Heart left ventricle (tissue), 16 donors: ENCODE measurements at regions not wholly inside any gene's neighbourhood (a gene's known extent, or its start where the extent isn't known, plus 50 kb on each side); places are given as distances from the start of the nearest gene placed in this dataset.

Experiments used
- ATAC-seq, 4 donors: fragments of 200-7000 bp; cut with Tn5 transposase; one replicate each; pipeline ENCODE4 v1.9.1; 2020 to 2022; ENCODE audit warnings: moderate library complexity in 4 of 4, mild to moderate bottlenecking in 3 of 4, moderate number of reproducible peaks in 1 of 4
- DNase-seq, 5 donors: peaks; one replicate each; pipeline ENCODE4 v3.0.0-alpha.2; 2020
- H3K27ac ChIP-seq, 12 donors: fragments of 200-600 bp; sonication (generic) in 4 of 12; one replicate each; pipeline versions ENCODE4 v1.5.0 to v1.8.0; 2016 to 2022; ENCODE audit warnings: mild to moderate bottlenecking in 2 of 12
- H3K27me3 ChIP-seq, 9 donors: fragments of 200-600 bp; sonication (generic) in 2 of 9; one replicate each; pipeline versions ENCODE4 v1.5.1 to v1.8.0; 2016 to 2022; ENCODE audit warnings: mild to moderate bottlenecking in 3 of 9
- H3K36me3 ChIP-seq, 9 donors: fragments of 200-600 bp; sonication (generic) in 2 of 9; one replicate each; pipeline versions ENCODE4 v1.5.0 to v1.8.0; 2018 to 2022; ENCODE audit warnings: mild to moderate bottlenecking in 2 of 9
- H3K4me1 ChIP-seq, 12 donors: fragments of 200-600 bp; sonication (generic) in 4 of 12; one replicate each; pipeline versions ENCODE4 v1.5.0 to v1.8.0; 2016 to 2022; ENCODE audit warnings: mild to moderate bottlenecking in 3 of 12
- H3K4me3 ChIP-seq, 12 donors: fragments of 200-600 bp; sonication (generic) in 4 of 12; one replicate each; pipeline versions ENCODE4 v1.5.0 to v1.8.0; 2017 to 2022; ENCODE audit warnings: mild to moderate bottlenecking in 9 of 12, moderate library complexity in 4 of 12
- H3K9me3 ChIP-seq, 12 donors: fragments of 200-600 bp; sonication (generic) in 4 of 12; one replicate each; pipeline versions ENCODE4 v1.5.0 to v1.8.0; 2016 to 2022; ENCODE audit warnings: mild to moderate bottlenecking in 1 of 12
- CTCF ChIP-seq, 12 donors: fragments of 200-600 bp; sonication (generic) in 4 of 12; IDR thresholded peaks; one replicate each; pipeline versions ENCODE4 v1.5.0 to v1.8.0; 2018 to 2022; ENCODE audit warnings: antibody characterized with exemption in 12 of 12, mild to moderate bottlenecking in 5 of 12
- POLR2A ChIP-seq, 2 donors: fragments of 450-650 bp; IDR thresholded peaks; one replicate each; pipeline ENCODE4 v1.6.1; 2017; ENCODE audit warnings: antibody characterized with exemption in 2 of 2, mild to moderate bottlenecking in 2 of 2, moderate library complexity in 2 of 2
- WGBS, 4 donors: extraction: QIAGEN DNeasy Blood & Tissue Kit in 2 of 4; methylation state at CpG; one replicate each; pipeline versions ENCODE4 v1.1.5 to v1.1.7; 2013 to 2018; 5-methylcytosine and 5-hydroxymethylcytosine counted together
- intact Hi-C, 10 donors: fragments of 100-400 bp; cut with DNase I; formaldehyde crosslinking; loops; one replicate each; pipeline versions ENCODE4 v1.11.1 to v1.14.2; 2022
- donor health status: ischemic (EF 13 %, LVEDD 7.1; RV severe dilation, severe dysfunction).
- donor health status: healthy with polysubstance abuse.
- donor health status: DM: no; HTN: yes; CAD: no.
- donor health status: DM: no; HTN: no; CAD: no.
- donor health status: ischemic (EF 25% LVEDD 6.9; RV normal size, moderate dysfunction).
- donor health status: ischemic (EF 25% LVEDD 5.7; RV mildly dilated, moderate dysfunction).
- donor health status: healthy.
- donor health status: DM: yes; HTN: yes; CAD: no.
- donor health status: ischemic (EF 35%, LVEDD 5.7; RV mildly dilated, moderate dysfunction).
- donor health status: nonischemic (EF 11% LVEDD 7.7; RV severe dilation, severe dysfunction).
- donor health status: DM: yes; HTN: yes; CAD: no.
- donor health status: PGD.
- donor health status: ischemic (EF 29% LVEDD 5.4; RV normal size, mild dysfunction).
- donor health status: nonischemic (EF 23%, LVEDD 6.1; RV moderate dilation, normal function).

DNA sequence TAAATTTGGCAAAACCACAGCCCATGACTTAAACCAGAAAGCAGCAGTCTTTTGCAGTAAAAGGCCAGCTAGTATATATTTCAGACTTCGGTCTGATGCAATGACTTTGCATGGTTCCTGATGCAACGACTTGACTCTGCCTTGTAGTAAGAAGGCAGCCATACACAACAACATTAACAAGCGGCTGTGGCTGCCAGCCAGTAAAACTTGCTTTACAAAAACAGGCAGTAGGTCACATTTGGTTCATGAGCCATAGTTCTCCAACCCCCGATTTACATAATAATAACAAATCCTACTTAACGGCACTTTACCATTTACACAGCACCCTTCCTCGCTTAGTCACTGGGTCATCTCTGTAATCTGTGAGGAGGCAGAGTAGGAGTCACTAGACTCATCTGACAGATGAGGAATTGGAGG is 410.3 kb downstream of the LRATD1 start:
- peak overlapping the region in 1 of 12 donors; percentile 76 for H3K27ac ChIP-seq

DNA sequence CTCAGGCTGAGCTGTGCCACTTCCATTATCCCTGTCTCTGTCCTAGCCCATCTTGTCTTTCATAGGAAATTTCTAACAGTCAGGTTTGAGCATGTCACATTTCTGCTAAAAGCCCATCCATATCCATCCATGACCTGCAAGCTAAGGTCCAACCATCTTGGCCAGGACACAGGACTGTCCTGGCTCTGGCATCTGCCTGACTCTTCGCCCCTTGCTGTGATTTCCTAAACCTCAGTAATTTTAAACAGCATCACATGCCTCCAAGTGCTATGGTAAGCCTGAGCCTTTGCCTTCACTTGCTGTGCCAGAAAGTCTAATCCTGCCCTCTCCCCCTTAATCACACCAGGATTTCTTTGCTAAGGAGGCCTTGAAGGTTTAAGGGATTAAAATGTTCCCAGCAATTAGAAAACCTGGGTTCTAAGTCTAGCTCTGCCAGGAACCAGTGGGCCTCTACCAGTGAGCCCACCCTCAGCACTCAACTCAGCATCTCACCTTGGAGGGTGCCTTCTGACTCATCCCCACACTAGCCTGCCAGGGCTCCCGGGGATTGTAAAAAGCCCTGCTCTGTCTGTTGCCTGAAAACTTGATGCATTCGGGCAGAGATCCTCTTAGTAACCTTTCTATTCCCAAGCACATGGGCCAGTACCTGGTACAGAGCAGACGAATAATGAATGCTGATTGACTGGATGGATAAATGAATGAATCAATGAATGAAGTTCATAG is 411.0 kb downstream of the LRATD1 start:
- H3K9me3 ChIP-seq = no peaks in the 10 kb centered on the region
- H3K4me1 ChIP-seq = peaks cover 0 to 4% (median 0%) of the 10 kb centered on the region in 12 donors
- intact Hi-C loops = no loop called here

More for the DNA sequence above, 410.3 kb downstream of the LRATD1 start:
- H3K27me3 ChIP-seq = no peaks in the 10 kb centered on the region
- no peak overlapping the region for H3K4me3 ChIP-seq
- H3K4me1 ChIP-seq = peaks cover 0 to 4% (median 0%) of the 10 kb centered on the region in 12 donors
- no peak for ATAC-seq
- H3K9me3 ChIP-seq = no peaks in the 10 kb centered on the region
- no peak for DNase-seq
- no peaks in the 10 kb centered on the region for H3K36me3 ChIP-seq
- TF ChIP-seq POLR2A (IDR thresholded peaks at IDR 0.05) (no peak), CTCF (IDR thresholded peaks at IDR 0.05) (no peak)
- intact Hi-C loops = no loop called here
- WGBS, 4 donors = 80 to 86% (median 81%) methylated on average over 6 of the region's 6 CpGs

DNA sequence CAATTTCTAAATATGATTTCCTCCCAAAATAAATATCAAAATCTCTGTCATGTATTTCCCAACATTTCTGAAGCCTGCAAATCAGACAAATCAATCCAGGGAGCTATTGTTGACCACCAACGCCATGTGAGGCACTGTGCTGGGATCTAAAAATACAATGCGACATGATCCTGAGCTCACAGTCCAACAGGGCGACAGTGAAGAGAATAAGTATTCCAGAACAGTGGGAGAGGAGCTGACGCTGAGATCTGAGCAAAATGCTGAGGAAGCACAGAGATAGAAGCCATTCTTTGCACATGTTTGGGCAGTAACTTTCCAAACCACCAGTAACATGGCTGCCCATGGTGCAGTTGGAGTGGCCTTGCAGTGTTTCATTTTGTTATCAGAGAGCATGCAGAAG is 412.5 kb downstream of the LRATD1 start:
- WGBS, 4 donors = 69 to 81% (median 71%) methylated on average over 4 of the region's 4 CpGs
- intact Hi-C loops = no loop called here
- TF ChIP-seq CTCF (IDR thresholded peaks at IDR 0.05) (no peak), POLR2A (IDR thresholded peaks at IDR 0.05) (no peak)

More for the DNA sequence above, 411.0 kb downstream of the LRATD1 start:
- H3K4me3 ChIP-seq = no peak overlapping the region
- no peaks in the 10 kb centered on the region for H3K27me3 ChIP-seq
- DNase-seq = no peak
- WGBS, 4 donors = 48 to 52% (median 52%) methylated on average over 4 of the region's 4 CpGs
- peak overlapping the region in 1 of 12 donors; percentile 76 for H3K27ac ChIP-seq
- no peak for ATAC-seq
- TF ChIP-seq CTCF (IDR thresholded peaks at IDR 0.05) (no peak), POLR2A (IDR thresholded peaks at IDR 0.05) (no peak)
- H3K36me3 ChIP-seq = no peaks in the 10 kb centered on the region

GRCh38 chr2:15047184-15047583 is 414.7 kb downstream of the LRATD1 start:
- intact Hi-C loops = no loop called here
- no peak for ATAC-seq
- no peak for TF ChIP-seq POLR2A (IDR thresholded peaks at IDR 0.05)
- no peak for TF ChIP-seq CTCF (IDR thresholded peaks at IDR 0.05)
- H3K36me3 ChIP-seq = no peaks in the 10 kb centered on the region
- no peaks in the 10 kb centered on the region for H3K9me3 ChIP-seq
- H3K27me3 ChIP-seq = no peaks in the 10 kb centered on the region
- no peak overlapping the region for H3K4me3 ChIP-seq
- no peak overlapping the region for H3K27ac ChIP-seq
- DNase-seq = no peak
- WGBS, 4 donors = 78 to 84% (median 79%) methylated on average over 5 of the region's 5 CpGs
- no peaks in the 10 kb centered on the region for H3K4me1 ChIP-seq

More for the DNA sequence above, 412.5 kb downstream of the LRATD1 start:
- no peaks in the 10 kb centered on the region for H3K36me3 ChIP-seq
- H3K9me3 ChIP-seq = no peaks in the 10 kb centered on the region
- no peak overlapping the region for H3K27ac ChIP-seq
- DNase-seq (no peak), ATAC-seq (no peak)
- H3K27me3 ChIP-seq = no peaks in the 10 kb centered on the region
- H3K4me3 ChIP-seq = no peak overlapping the region
- H3K4me1 ChIP-seq = peaks cover 0 to 4% (median 0%) of the 10 kb centered on the region in 12 donors
